ENCODE measurements at regions not wholly inside any gene's neighbourhood (a gene's known extent, or its start where the extent isn't known, plus 50 kb on each side); places are given as distances from the start of the nearest gene placed in this dataset.

- Mint-ChIP-seq H3K27me3 (peaks cover 13% of the 10 kb centered on the region), H3K27ac (no peak overlapping the region), H3K36me3 (no peaks in the 10 kb centered on the region), H3K9me3 (no peaks in the 10 kb centered on the region), H3K4me3 (no peak overlapping the region), H3K4me1 (no peaks in the 10 kb centered on the region)
- DNase-seq: no peak
- ATAC-seq (ENCODE audit: low read depth): no peak
- POLR2A ChIA-PET: no interaction called here
Measured at GRCh38 chr13:78779608-78780007, 120.7 kb upstream of the OBI1 start.

GRCh38 chr13:78777976-78778375 lies 119.0 kb upstream of the OBI1 start:
- ATAC-seq (ENCODE audit: low read depth): no peak
- Mint-ChIP-seq H3K36me3 (no peaks in the 10 kb centered on the region), H3K4me3 (no peak overlapping the region), H3K4me1 (no peaks in the 10 kb centered on the region), H3K9me3 (no peaks in the 10 kb centered on the region), H3K27me3 (peaks cover 13% of the 10 kb centered on the region), H3K27ac (no peak overlapping the region)
- POLR2A ChIA-PET: no interaction called here
- no peak for DNase-seq

- no peak overlapping the region for H3K4me3 Mint-ChIP-seq
- DNase-seq (no peak), ATAC-seq (ENCODE audit: low read depth) (no peak)
- no peak overlapping the region for H3K27ac Mint-ChIP-seq
- POLR2A ChIA-PET: no interaction called here
- peaks cover 10% of the 10 kb centered on the region for H3K27me3 Mint-ChIP-seq
- H3K4me1 Mint-ChIP-seq: no peaks in the 10 kb centered on the region
- no peaks in the 10 kb centered on the region for H3K36me3 Mint-ChIP-seq
- no peaks in the 10 kb centered on the region for H3K9me3 Mint-ChIP-seq
Measured at GRCh38 chr13:78777396-78777795, 118.4 kb upstream of the OBI1 start.

- H3K27ac Mint-ChIP-seq: no peak overlapping the region
- no peaks in the 10 kb centered on the region for H3K9me3 Mint-ChIP-seq
- no peak overlapping the region for H3K4me3 Mint-ChIP-seq
- no peaks in the 10 kb centered on the region for H3K4me1 Mint-ChIP-seq
- H3K36me3 Mint-ChIP-seq: no peaks in the 10 kb centered on the region
- no peak for ATAC-seq (ENCODE audit: low read depth)
- POLR2A ChIA-PET: no interaction called here
- no peak for DNase-seq
- peaks cover 12% of the 10 kb centered on the region for H3K27me3 Mint-ChIP-seq
Measured at GRCh38 chr13:78772933-78773332, 114.0 kb upstream of the OBI1 start.

GRCh38 chr13:78770601-78771000 lies 111.6 kb upstream of the OBI1 start:
- H3K4me1 Mint-ChIP-seq: no peaks in the 10 kb centered on the region
- peaks cover 9% of the 10 kb centered on the region for H3K27me3 Mint-ChIP-seq
- DNase-seq (no peak), ATAC-seq (ENCODE audit: low read depth) (no peak)
- no peak overlapping the region for H3K27ac Mint-ChIP-seq
- H3K9me3 Mint-ChIP-seq: no peaks in the 10 kb centered on the region
- POLR2A ChIA-PET: no interaction called here
- no peak overlapping the region for H3K4me3 Mint-ChIP-seq
- no peaks in the 10 kb centered on the region for H3K36me3 Mint-ChIP-seq

GRCh38 chr13:78768950-78769349 lies 110.0 kb upstream of the OBI1 start:
- Mint-ChIP-seq H3K4me3 (no peak overlapping the region), H3K27ac (no peak overlapping the region), H3K36me3 (no peaks in the 10 kb centered on the region), H3K9me3 (no peaks in the 10 kb centered on the region), H3K27me3 (peaks cover 13% of the 10 kb centered on the region), H3K4me1 (no peaks in the 10 kb centered on the region)
- ATAC-seq (ENCODE audit: low read depth) (no peak), DNase-seq (no peak)
- POLR2A ChIA-PET: no interaction called here

- Mint-ChIP-seq H3K4me3 (no peak overlapping the region), H3K9me3 (no peaks in the 10 kb centered on the region), H3K27ac (no peak overlapping the region), H3K27me3 (peaks cover 9% of the 10 kb centered on the region), H3K36me3 (no peaks in the 10 kb centered on the region), H3K4me1 (no peaks in the 10 kb centered on the region)
- DNase-seq (no peak), ATAC-seq (ENCODE audit: low read depth) (no peak)
- POLR2A ChIA-PET: no interaction called here
Measured at GRCh38 chr13:78764665-78765064, 105.7 kb upstream of the OBI1 start.

GRCh38 chr13:78762825-78763224 lies 103.9 kb upstream of the OBI1 start:
- ATAC-seq (ENCODE audit: low read depth) (no peak), DNase-seq (no peak)
- H3K36me3 Mint-ChIP-seq: no peaks in the 10 kb centered on the region
- H3K9me3 Mint-ChIP-seq: no peaks in the 10 kb centered on the region
- peaks cover 9% of the 10 kb centered on the region for H3K27me3 Mint-ChIP-seq
- POLR2A ChIA-PET: no interaction called here
- no peaks in the 10 kb centered on the region for H3K4me1 Mint-ChIP-seq
- no peak overlapping the region for H3K27ac Mint-ChIP-seq
- H3K4me3 Mint-ChIP-seq: no peak overlapping the region

GRCh38 chr13:78759704-78760103 lies 100.7 kb upstream of the OBI1 start:
- no peaks in the 10 kb centered on the region for H3K36me3 Mint-ChIP-seq
- no peaks in the 10 kb centered on the region for H3K9me3 Mint-ChIP-seq
- no peak overlapping the region for H3K27ac Mint-ChIP-seq
- POLR2A ChIA-PET: no interaction called here
- ATAC-seq (ENCODE audit: low read depth): no peak
- H3K4me1 Mint-ChIP-seq: no peaks in the 10 kb centered on the region
- H3K27me3 Mint-ChIP-seq: peaks cover 13% of the 10 kb centered on the region
- H3K4me3 Mint-ChIP-seq: no peak overlapping the region
- no peak for DNase-seq

GRCh38 chr13:78758549-78758948 lies 99.6 kb upstream of the OBI1 start:
- Mint-ChIP-seq H3K4me3 (no peak overlapping the region), H3K9me3 (no peaks in the 10 kb centered on the region), H3K27me3 (peaks cover 13% of the 10 kb centered on the region), H3K36me3 (no peaks in the 10 kb centered on the region), H3K27ac (no peak overlapping the region), H3K4me1 (no peaks in the 10 kb centered on the region)
- POLR2A ChIA-PET: no interaction called here
- no peak for DNase-seq
- ATAC-seq (ENCODE audit: low read depth): no peak

- no peak overlapping the region for H3K27ac Mint-ChIP-seq
- no peak for DNase-seq
- no peaks in the 10 kb centered on the region for H3K4me1 Mint-ChIP-seq
- H3K36me3 Mint-ChIP-seq: no peaks in the 10 kb centered on the region
- H3K4me3 Mint-ChIP-seq: no peak overlapping the region
- ATAC-seq (ENCODE audit: low read depth): no peak
- H3K9me3 Mint-ChIP-seq: no peaks in the 10 kb centered on the region
- peaks cover 7% of the 10 kb centered on the region for H3K27me3 Mint-ChIP-seq
- POLR2A ChIA-PET: no interaction called here
Measured at GRCh38 chr13:78753435-78753834, 94.5 kb upstream of the OBI1 start.

GRCh38 chr13:78750735-78751134 lies 91.8 kb upstream of the OBI1 start:
- Mint-ChIP-seq H3K4me1 (no peaks in the 10 kb centered on the region), H3K27me3 (peaks cover 5% of the 10 kb centered on the region), H3K9me3 (no peaks in the 10 kb centered on the region), H3K4me3 (no peak overlapping the region), H3K36me3 (no peaks in the 10 kb centered on the region), H3K27ac (no peak overlapping the region)
- ATAC-seq (ENCODE audit: low read depth) (no peak), DNase-seq (no peak)
- POLR2A ChIA-PET: no interaction called here

GRCh38 chr13:78743973-78744372 lies 85.0 kb upstream of the OBI1 start:
- no peaks in the 10 kb centered on the region for H3K9me3 Mint-ChIP-seq
- no peak overlapping the region for H3K27ac Mint-ChIP-seq
- ATAC-seq (ENCODE audit: low read depth) (no peak), DNase-seq (no peak)
- no peaks in the 10 kb centered on the region for H3K36me3 Mint-ChIP-seq
- H3K27me3 Mint-ChIP-seq: peaks cover 2% of the 10 kb centered on the region
- POLR2A ChIA-PET: no interaction called here
- H3K4me1 Mint-ChIP-seq: no peaks in the 10 kb centered on the region
- H3K4me3 Mint-ChIP-seq: no peak overlapping the region

GRCh38 chr13:78742659-78743058 lies 83.7 kb upstream of the OBI1 start:
- H3K4me3 Mint-ChIP-seq: no peak overlapping the region
- DNase-seq: no peak
- H3K27me3 Mint-ChIP-seq: peaks cover 5% of the 10 kb centered on the region
- H3K36me3 Mint-ChIP-seq: no peaks in the 10 kb centered on the region
- H3K4me1 Mint-ChIP-seq: no peaks in the 10 kb centered on the region
- ATAC-seq (ENCODE audit: low read depth): no peak
- POLR2A ChIA-PET: no interaction called here
- H3K27ac Mint-ChIP-seq: no peak overlapping the region
- no peaks in the 10 kb centered on the region for H3K9me3 Mint-ChIP-seq

GRCh38 chr13:78736142-78736541 lies 77.2 kb upstream of the OBI1 start:
- no peaks in the 10 kb centered on the region for H3K4me1 Mint-ChIP-seq
- H3K9me3 Mint-ChIP-seq: no peaks in the 10 kb centered on the region
- no peak overlapping the region for H3K27ac Mint-ChIP-seq
- ATAC-seq (ENCODE audit: low read depth) (no peak), DNase-seq (no peak)
- no peak overlapping the region for H3K4me3 Mint-ChIP-seq
- H3K27me3 Mint-ChIP-seq: peaks cover 12% of the 10 kb centered on the region
- H3K36me3 Mint-ChIP-seq: no peaks in the 10 kb centered on the region
- POLR2A ChIA-PET: no interaction called here
